C4-2B (cell line): ENCODE measurements at regions not wholly inside any gene's neighbourhood (a gene's known extent, or its start where the extent isn't known, plus 50 kb on each side); places are given as distances from the start of the nearest gene placed in this dataset.

Experiments
- H3K27ac ChIP-seq: fragments of 450-650 bp; 2 replicates; pipeline ENCODE4 v1.5.1; 2017
- ZFX ChIP-seq: fragments of 450-650 bp; IDR thresholded peaks from 2 replicates; pipeline ENCODE4 v1.6.1; 2017
- TF ChIP-seq, protein P1 (sequence below): fragments of 450-650 bp; conservative IDR thresholded peaks from 2 replicates; pipeline ENCODE4 v1.5.1; 2017; ENCODE audit warnings: mild to moderate bottlenecking

DNA sequence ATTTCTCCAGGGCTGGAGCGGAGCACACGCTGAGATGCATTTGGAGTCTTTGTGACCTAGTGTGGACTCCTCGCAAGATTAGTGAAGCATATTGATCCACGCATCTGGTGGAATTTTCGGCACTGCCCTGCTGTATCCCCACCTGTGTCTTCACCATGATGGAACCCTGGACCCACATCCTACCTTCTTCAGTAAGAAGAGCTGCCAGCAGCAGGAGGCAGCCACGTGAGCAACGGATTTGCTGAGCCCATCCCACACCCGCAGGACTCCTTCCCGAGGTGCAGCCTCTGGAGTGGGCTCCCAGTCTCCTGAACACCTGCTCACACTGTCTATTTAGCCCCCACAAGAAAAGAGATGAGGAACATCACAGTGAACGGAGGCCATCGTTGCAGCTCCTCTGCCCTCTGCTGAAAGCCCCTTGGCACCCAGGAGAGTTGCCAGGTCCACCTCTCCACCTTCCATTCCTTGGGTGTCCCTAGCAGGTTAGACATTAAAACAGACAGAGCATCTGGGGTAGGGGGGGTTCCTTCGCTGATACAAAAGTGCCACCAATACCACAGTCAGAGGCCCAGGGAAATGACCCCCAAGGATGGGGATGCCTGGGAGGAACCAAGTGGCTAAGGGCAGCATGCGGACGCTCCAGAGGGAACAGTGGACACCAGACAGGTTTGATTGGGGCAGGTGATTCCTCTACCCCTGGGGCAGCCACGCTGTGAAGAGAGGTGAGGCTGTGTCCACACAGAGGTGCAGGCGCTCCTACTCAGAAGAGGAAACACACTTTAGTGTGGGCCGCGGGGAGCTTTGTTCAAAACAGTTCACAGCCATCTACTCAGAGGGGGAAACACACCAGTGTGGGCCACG lies 302.8 kb upstream of the SALL3 start:
- TF ChIP-seq, protein P1, sequence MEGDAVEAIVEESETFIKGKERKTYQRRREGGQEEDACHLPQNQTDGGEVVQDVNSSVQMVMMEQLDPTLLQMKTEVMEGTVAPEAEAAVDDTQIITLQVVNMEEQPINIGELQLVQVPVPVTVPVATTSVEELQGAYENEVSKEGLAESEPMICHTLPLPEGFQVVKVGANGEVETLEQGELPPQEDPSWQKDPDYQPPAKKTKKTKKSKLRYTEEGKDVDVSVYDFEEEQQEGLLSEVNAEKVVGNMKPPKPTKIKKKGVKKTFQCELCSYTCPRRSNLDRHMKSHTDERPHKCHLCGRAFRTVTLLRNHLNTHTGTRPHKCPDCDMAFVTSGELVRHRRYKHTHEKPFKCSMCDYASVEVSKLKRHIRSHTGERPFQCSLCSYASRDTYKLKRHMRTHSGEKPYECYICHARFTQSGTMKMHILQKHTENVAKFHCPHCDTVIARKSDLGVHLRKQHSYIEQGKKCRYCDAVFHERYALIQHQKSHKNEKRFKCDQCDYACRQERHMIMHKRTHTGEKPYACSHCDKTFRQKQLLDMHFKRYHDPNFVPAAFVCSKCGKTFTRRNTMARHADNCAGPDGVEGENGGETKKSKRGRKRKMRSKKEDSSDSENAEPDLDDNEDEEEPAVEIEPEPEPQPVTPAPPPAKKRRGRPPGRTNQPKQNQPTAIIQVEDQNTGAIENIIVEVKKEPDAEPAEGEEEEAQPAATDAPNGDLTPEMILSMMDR = no peak
- TF ChIP-seq ZFX = no peak
- no peak overlapping the region for H3K27ac ChIP-seq

DNA sequence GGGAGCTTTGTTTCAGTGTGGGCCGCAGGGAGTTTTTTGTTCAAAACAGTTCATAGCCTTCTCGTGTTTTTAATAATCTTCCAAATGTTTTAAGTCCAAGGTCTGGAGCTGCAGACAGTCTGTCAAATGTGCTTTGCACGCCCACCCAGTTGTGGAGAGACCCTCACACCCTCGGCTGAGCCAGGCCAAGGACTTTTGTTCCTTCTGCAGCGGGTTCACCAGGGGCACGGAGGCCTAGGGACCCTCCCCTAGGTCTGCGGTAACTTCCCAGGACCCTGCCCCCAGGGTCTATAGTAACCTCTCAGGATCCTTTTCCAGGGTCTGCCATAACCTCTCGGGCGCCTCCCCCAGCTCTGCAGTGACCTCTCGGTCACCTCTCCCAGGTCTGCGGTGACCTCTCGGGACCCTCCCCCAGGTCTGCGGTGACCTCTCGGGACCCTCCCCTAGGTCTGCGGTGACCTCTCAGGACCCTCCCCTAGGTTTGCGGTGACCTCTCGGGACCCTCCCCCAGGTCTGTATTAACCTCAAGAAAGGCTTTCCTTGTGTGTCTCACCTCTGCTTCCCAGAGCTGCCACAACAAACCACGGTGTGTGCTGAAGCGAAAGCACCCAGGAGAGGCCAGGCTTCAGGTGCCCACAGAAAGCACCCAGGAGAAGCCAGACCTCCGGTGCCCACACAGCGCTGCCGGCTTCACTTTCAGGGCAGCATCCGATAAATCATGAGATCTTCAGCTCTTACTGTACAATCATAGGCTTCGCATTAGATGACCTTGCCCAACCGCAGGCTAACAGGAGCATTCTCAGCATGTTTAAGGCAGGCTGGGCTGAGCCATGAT lies 301.9 kb upstream of the SALL3 start:
- TF ChIP-seq ZFX = no peak
- TF ChIP-seq, protein P1 = no peak
- H3K27ac ChIP-seq = no peak overlapping the region

DNA sequence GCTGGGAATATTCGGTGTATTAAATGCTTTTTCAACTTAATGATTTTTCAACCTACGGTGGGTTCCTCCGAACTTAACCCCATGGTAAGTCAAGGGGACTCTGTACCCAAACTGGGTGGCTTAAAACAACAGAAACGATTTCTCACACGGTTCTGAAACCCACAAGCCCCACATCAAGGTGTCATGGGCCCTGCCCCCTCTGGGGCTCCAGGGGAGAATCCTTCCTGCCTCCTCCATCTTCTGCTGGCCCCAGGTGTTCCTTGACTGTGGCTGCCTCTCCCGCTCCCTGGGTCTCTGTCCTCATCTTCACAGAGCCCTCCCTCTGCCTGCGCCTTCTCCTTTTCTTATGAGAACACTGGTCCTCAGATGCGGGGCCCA lies 301.3 kb upstream of the SALL3 start:
- TF ChIP-seq, protein P1 = no peak
- no peak for TF ChIP-seq ZFX
- H3K27ac ChIP-seq = no peak overlapping the region

DNA sequence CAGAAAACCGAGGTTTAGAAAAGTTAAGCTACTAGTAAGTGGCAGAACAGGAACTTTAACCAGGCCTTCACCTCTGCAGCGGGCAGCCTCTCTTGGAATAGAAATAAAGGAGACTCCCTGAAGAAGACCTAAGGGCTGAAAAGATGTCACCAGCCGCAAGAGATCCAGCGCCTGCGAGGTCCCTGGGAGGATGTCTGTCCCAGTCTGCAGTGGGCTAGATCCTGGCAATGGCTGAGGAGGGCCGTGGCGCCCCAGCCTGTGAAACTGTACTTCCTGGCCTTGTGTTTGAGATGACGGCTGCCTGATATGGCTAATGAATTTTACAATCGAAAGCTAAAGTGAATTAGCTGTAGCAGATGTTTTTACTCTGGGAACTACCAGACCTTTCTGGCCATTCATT lies 300.6 kb upstream of the SALL3 start:
- TF ChIP-seq ZFX = no peak
- TF ChIP-seq, protein P1 = no peak
- no peak overlapping the region for H3K27ac ChIP-seq

DNA sequence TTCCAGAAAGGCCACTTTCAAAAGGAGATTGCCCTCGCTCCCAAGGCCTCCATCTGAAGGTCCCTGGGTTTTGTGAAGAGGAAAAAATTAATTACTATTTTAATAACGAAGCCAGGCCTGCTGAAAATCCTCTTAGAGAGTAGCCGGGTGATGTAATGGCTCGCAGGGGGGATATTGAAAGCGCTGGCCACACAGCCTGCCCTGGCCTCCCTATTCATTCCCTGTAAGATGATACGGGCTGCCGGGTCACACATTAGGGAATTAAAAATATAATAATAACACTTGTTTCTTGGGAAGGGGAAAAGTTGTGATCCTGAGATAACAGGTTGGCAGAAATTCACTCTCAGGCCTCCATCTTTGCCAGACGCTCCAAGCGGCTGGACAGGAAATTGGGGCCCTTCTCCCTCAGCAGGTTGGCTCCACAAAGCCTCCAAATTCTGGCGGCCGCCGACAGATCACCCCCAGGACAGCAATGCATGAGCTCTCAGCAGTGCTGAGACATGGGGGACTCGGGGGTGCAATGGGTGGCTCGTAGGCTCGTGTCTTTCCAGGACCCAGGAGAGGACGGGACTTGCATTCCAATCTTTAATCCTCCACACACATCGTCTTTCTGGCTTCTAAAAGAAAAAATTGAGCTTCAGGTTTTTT lies 299.9 kb upstream of the SALL3 start:
- no peak overlapping the region for H3K27ac ChIP-seq
- TF ChIP-seq, protein P1 = no peak
- TF ChIP-seq ZFX = no peak

DNA sequence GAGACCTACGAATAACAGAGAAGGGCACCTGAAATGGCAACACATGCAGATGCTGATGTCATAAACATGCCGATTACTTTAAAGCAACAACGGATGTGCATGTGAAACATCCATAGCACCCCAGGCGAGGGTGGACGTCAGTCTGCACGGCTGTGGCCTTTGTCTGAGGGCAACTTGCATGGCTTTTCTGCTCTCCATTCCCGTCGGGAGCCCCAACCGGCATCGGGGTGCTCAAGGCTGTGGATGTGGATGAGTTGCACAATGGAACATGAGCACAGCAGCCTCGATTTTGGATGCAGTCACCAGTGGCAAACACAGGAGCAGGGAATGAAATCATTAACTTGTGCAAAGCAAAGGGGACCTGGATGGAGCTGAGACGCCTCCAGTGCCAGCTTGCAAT lies 298.2 kb upstream of the SALL3 start:
- H3K27ac ChIP-seq = no peak overlapping the region
- TF ChIP-seq, protein P1 = no peak
- no peak for TF ChIP-seq ZFX
